Uterus (tissue), 3 donors: ENCODE measurements at regions not wholly inside any gene's neighbourhood (a gene's known extent, or its start where the extent isn't known, plus 50 kb on each side); places are given as distances from the start of the nearest gene placed in this dataset.

ENCODE experiments used
- DNase-seq, 2 donors: peaks; one replicate each; pipeline ENCODE4 v3.0.0-alpha.2; 2019 to 2020
- H3K27ac ChIP-seq, 2 donors: fragments of 200-600 bp; sonication (generic); 1 replicate in 1 of 2; 2 replicates in 1 of 2; pipeline ENCODE4 v1.5.1; 2016 to 2018
- H3K27me3 ChIP-seq, 2 donors: fragments of 200-600 bp; sonication (generic); one replicate each; pipeline ENCODE4 v1.5.1; 2018 to 2019; ENCODE audit warnings: control low read depth in 1 of 2
- H3K36me3 ChIP-seq, 2 donors: fragments of 200-600 bp; sonication (generic); one replicate each; pipeline ENCODE4 v1.5.1; 2019; ENCODE audit warnings: control low read depth in 1 of 2
- H3K4me1 ChIP-seq, 2 donors: fragments of 200-600 bp; sonication (generic); one replicate each; pipeline ENCODE4 v1.5.1; 2018 to 2019; ENCODE audit warnings: control low read depth in 1 of 2
- H3K4me3 ChIP-seq, 2 donors: fragments of 200-600 bp; sonication (generic); 1 replicate in 1 of 2; 2 replicates in 1 of 2; pipeline ENCODE4 v1.5.1; 2018 to 2019; ENCODE audit warnings: mild to moderate bottlenecking in 1 of 2
- H3K9me3 ChIP-seq, 2 donors: fragments of 200-600 bp; sonication (generic); one replicate each; pipeline ENCODE4 v1.5.1; 2019; ENCODE audit warnings: control low read depth in 1 of 2
- CTCF ChIP-seq, 4 experiments: fragments of 200-600 bp in 2 of 4; fragments of 450-650 bp in 2 of 4; sonication (generic) in 2 of 4; IDR thresholded peaks; one replicate each; pipeline ENCODE4 v1.5.1; 2016 to 2019; ENCODE audit warnings: antibody characterized with exemption in 4 of 4, mild to moderate bottlenecking in 2 of 4, moderate library complexity in 1 of 4
- POLR2A ChIP-seq, 2 donors: fragments of 450-650 bp; IDR thresholded peaks; one replicate each; pipeline ENCODE4 v1.6.1; 2016; ENCODE audit warnings: antibody characterized with exemption in 2 of 2, mild to moderate bottlenecking in 1 of 2, moderate library complexity in 1 of 2
- intact Hi-C: fragments of 100-400 bp; cut with DNase I; formaldehyde crosslinking; loops from one replicate; pipeline ENCODE4 v1.15.1; 2023; ENCODE audit warnings: low total_unique reads
- donor health status: DM: yes; HTN: yes; CAD: no.

- TF ChIP-seq CTCF (IDR thresholded peaks at IDR 0.05) = no peak
- TF ChIP-seq POLR2A (IDR thresholded peaks at IDR 0.05) = no peak
- DNase-seq = no peak
- no peaks in the 10 kb centered on the region for H3K9me3 ChIP-seq
- H3K4me1 ChIP-seq = no peaks in the 10 kb centered on the region
- intact Hi-C loops = no loop called here
- H3K4me3 ChIP-seq = no peak overlapping the region
- H3K27me3 ChIP-seq = no peaks in the 10 kb centered on the region
- H3K36me3 ChIP-seq = no peaks in the 10 kb centered on the region
- no peak overlapping the region for H3K27ac ChIP-seq
Observed at GRCh38 chr14:84343656-84344055, 1186.3 kb upstream of the FLRT2 start.

GRCh38 chr14:84351646-84352045, 1178.3 kb upstream of the FLRT2 start:
- no peak for TF ChIP-seq CTCF (IDR thresholded peaks at IDR 0.05)
- TF ChIP-seq POLR2A (IDR thresholded peaks at IDR 0.05) = no peak
- Histone ChIP-seq H3K27me3 (no peaks in the 10 kb centered on the region), H3K9me3 (no peaks in the 10 kb centered on the region), H3K27ac (no peak overlapping the region), H3K4me3 (no peak overlapping the region), H3K4me1 (no peaks in the 10 kb centered on the region), H3K36me3 (no peaks in the 10 kb centered on the region)
- DNase-seq = no peak
- intact Hi-C loops = no loop called here

- Histone ChIP-seq H3K36me3 (no peaks in the 10 kb centered on the region), H3K4me1 (no peaks in the 10 kb centered on the region), H3K4me3 (no peak overlapping the region), H3K27me3 (no peaks in the 10 kb centered on the region), H3K9me3 (no peaks in the 10 kb centered on the region), H3K27ac (no peak overlapping the region)
- intact Hi-C loops = no loop called here
- TF ChIP-seq CTCF (IDR thresholded peaks at IDR 0.05) (no peak), POLR2A (IDR thresholded peaks at IDR 0.05) (no peak)
- DNase-seq = no peak
Observed at GRCh38 chr14:84361476-84361875, 1168.5 kb upstream of the FLRT2 start.

- no peak for DNase-seq
- intact Hi-C loops = no loop called here
- H3K27me3 ChIP-seq = no peaks in the 10 kb centered on the region
Observed at GRCh38 chr14:84375235-84375634, 1154.7 kb upstream of the FLRT2 start.

GRCh38 chr14:84390010-84390409, 1139.9 kb upstream of the FLRT2 start:
- Histone ChIP-seq H3K36me3 (no peaks in the 10 kb centered on the region), H3K4me1 (no peaks in the 10 kb centered on the region), H3K27me3 (no peaks in the 10 kb centered on the region), H3K9me3 (no peaks in the 10 kb centered on the region), H3K4me3 (no peak overlapping the region), H3K27ac (no peak overlapping the region)
- intact Hi-C loops = no loop called here
- no peak for DNase-seq
- TF ChIP-seq POLR2A (IDR thresholded peaks at IDR 0.05) = no peak

More at GRCh38 chr14:84375235-84375634, 1154.7 kb upstream of the FLRT2 start:
- Histone ChIP-seq H3K9me3 (no peaks in the 10 kb centered on the region), H3K4me3 (no peak overlapping the region), H3K36me3 (no peaks in the 10 kb centered on the region), H3K4me1 (no peaks in the 10 kb centered on the region), H3K27ac (no peak overlapping the region)
- TF ChIP-seq CTCF (IDR thresholded peaks at IDR 0.05) = no peak
- TF ChIP-seq POLR2A (IDR thresholded peaks at IDR 0.05) = no peak

- Histone ChIP-seq H3K27me3 (no peaks in the 10 kb centered on the region), H3K27ac (no peak overlapping the region), H3K4me1 (no peaks in the 10 kb centered on the region), H3K9me3 (no peaks in the 10 kb centered on the region), H3K36me3 (no peaks in the 10 kb centered on the region), H3K4me3 (no peak overlapping the region)
- DNase-seq = no peak
- no peak for TF ChIP-seq CTCF (IDR thresholded peaks at IDR 0.05)
- no peak for TF ChIP-seq POLR2A (IDR thresholded peaks at IDR 0.05)
- intact Hi-C loops = no loop called here
Observed at GRCh38 chr14:84397631-84398030, 1132.3 kb upstream of the FLRT2 start.
